Kidney (tissue), 13 donors: ENCODE measurements at regions not wholly inside any gene's neighbourhood (a gene's known extent, or its start where the extent isn't known, plus 50 kb on each side); places are given as distances from the start of the nearest gene placed in this dataset.

Experiments used
- DNase-seq, 5 donors: peaks; one replicate each; pipeline ENCODE4 v3.0.0-alpha.2; 2013 to 2020
- FAIRE-seq: peaks from 2 replicates; lab custom pipeline; 2012; peaks lifted over from hg19 to GRCh38; lab: Jason Lieb, UNC
- H3K27ac ChIP-seq, 2 donors: one replicate each; pipeline ENCODE4 v1.7.0; 2013; ENCODE audit warnings: low read depth in 2 of 2, low read length in 2 of 2, inconsistent platforms in 1 of 2
- H3K27me3 ChIP-seq: one replicate; pipeline ENCODE4 v1.7.1; 2013; ENCODE audit warnings: low read length, inconsistent platforms; ENCODE audit not compliant: control insufficient read depth, insufficient read depth
- H3K36me3 ChIP-seq, 3 donors: one replicate each; pipeline versions ENCODE4 v1.7.0 to v1.7.1; 2013; ENCODE audit warnings: low read length in 3 of 3, control low read depth in 1 of 3, inconsistent platforms in 1 of 3; ENCODE audit not compliant: insufficient read depth in 3 of 3, control insufficient read depth in 2 of 3
- H3K4me1 ChIP-seq, 3 donors: one replicate each; pipeline versions ENCODE4 v1.7.0 to v1.7.1; 2013; ENCODE audit warnings: low read length in 3 of 3, inconsistent platforms in 1 of 3, low read depth in 1 of 3; ENCODE audit not compliant: control insufficient read depth in 2 of 3, insufficient read depth in 2 of 3
- H3K4me3 ChIP-seq, 3 donors: one replicate each; pipeline versions ENCODE4 v1.7.0 to v1.8.1; 2013; ENCODE audit warnings: low read length in 3 of 3, control low read depth in 1 of 3, inconsistent platforms in 1 of 3
- H3K9ac ChIP-seq, 3 donors: one replicate each; pipeline versions ENCODE4 v1.7.0 to v1.7.1; 2013; ENCODE audit warnings: low read length in 3 of 3, control low read depth in 1 of 3, inconsistent platforms in 1 of 3
- H3K9me3 ChIP-seq, 3 donors: one replicate each; pipeline versions ENCODE4 v1.7.0 to v1.7.1; 2013; ENCODE audit warnings: low read length in 3 of 3, control low read depth in 1 of 3, inconsistent platforms in 1 of 3; ENCODE audit not compliant: control insufficient read depth in 2 of 3, insufficient read depth in 1 of 3
- CTCF ChIP-seq: IDR thresholded peaks from 3 replicates; pipeline ENCODE4 v1.5.1; 2012; ENCODE audit warnings: mild to moderate bottlenecking, moderate library complexity, borderline replicate concordance; ENCODE audit not compliant: insufficient read depth; ENCODE audit errors: extremely low read depth
- intact Hi-C: fragments of 100-400 bp; cut with DNase I; formaldehyde crosslinking; loops from one replicate; pipeline ENCODE4 v1.11.1; 2022
- donor health status: control.
- donor health status: control.
- donor health status: control.
- donor health status: control.
- donor health status: control.
- donor health status: DM: yes; HTN: yes; CAD: no.
- donor health status: Normal renal cell carcinoma (clear cell type).

GRCh38 chr17:77693301-77693700, 265.2 kb upstream of the TNRC6C start:
- no peaks in the 10 kb centered on the region for H3K4me1 ChIP-seq
- H3K4me3 ChIP-seq: no peak overlapping the region
- no peak for TF ChIP-seq CTCF
- DNase-seq (no peak), FAIRE-seq (no peak)
- no peak overlapping the region for H3K27ac ChIP-seq
- H3K36me3 ChIP-seq: no peaks in the 10 kb centered on the region
- no peaks in the 10 kb centered on the region for H3K27me3 ChIP-seq
- H3K9me3 ChIP-seq: no peaks in the 10 kb centered on the region
- intact Hi-C loops: no loop called here
- H3K9ac ChIP-seq: no peak overlapping the region

- no peaks in the 10 kb centered on the region for H3K9me3 ChIP-seq
- H3K27me3 ChIP-seq: no peaks in the 10 kb centered on the region
- intact Hi-C loops: no loop called here
- H3K4me1 ChIP-seq: no peaks in the 10 kb centered on the region
- DNase-seq: no peak
- H3K36me3 ChIP-seq: no peaks in the 10 kb centered on the region
- H3K9ac ChIP-seq: no peak overlapping the region
- FAIRE-seq: no peak
- H3K4me3 ChIP-seq: no peak overlapping the region
- TF ChIP-seq CTCF: no peak
- H3K27ac ChIP-seq: no peak overlapping the region
Measured at GRCh38 chr17:77693776-77694175, 264.7 kb upstream of the TNRC6C start.

DNA sequence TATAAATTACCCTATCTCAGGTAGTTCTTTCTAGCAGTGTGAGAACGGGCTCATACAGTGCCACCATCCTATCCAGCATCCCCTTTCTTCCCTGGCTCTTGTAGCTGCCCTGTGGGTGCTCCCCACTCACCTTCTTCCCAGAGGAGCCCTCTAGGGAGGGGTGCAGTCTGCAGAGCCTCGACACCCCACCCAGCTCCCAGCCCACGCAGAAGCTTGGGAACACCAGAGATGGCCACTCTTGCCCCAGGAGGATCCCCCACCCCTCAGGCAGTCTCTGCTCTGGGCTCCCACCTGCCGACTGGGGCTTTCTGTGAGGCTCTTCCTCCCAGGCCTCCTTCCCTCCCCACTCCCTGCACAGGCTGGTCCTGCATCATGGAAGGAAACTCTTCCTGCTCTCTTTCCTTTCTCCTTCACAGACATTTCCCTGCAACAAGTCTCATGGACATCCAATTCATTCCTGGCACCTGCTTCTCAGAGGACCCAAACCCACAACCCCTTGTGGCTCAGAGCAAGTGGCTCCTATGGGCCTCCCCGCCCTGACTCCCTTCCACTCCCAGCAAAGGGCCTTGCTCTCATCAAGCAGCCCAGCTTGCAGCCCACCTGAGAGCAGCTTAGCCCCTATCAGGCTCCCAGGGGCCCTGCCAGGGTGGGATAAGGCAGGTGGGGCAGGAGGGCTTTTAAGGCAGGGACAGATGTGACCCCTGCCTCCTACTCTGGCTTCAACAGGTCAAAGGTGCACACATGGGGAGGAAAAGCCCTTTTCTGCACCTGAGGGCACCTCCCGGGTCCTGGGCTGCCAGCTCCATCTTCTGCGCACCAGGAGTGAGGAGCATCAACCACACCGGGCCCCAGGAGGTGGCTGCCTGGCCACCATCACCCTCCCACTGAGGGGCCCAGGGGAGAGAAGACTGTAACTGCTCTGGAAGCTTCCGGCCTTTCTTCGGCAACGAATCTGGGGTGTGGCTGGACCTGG, 263.8 kb upstream of the TNRC6C start:
- no peak for FAIRE-seq
- DNase-seq: no peak
- no peak overlapping the region for H3K4me3 ChIP-seq
- intact Hi-C loops: no loop called here
- H3K27ac ChIP-seq: no peak overlapping the region
- H3K27me3 ChIP-seq: no peaks in the 10 kb centered on the region
- no peak for TF ChIP-seq CTCF
- H3K4me1 ChIP-seq: no peaks in the 10 kb centered on the region
- H3K36me3 ChIP-seq: no peaks in the 10 kb centered on the region
- H3K9me3 ChIP-seq: no peaks in the 10 kb centered on the region
- no peak overlapping the region for H3K9ac ChIP-seq
